Liver (tissue), 6 donors: ENCODE measurements at regions not wholly inside any gene's neighbourhood (a gene's known extent, or its start where the extent isn't known, plus 50 kb on each side); places are given as distances from the start of the nearest gene placed in this dataset.
"Not testable (repeated sequence)": the region's sequence is repeated elsewhere in the genome, so short reads cannot be mapped to it uniquely, and the experiment has no call there.

Experiments
- DNase-seq: peaks from one replicate; pipeline ENCODE4 v3.0.0-alpha.2; 2017; ENCODE audit warnings: low spot score
- H3K27ac ChIP-seq, 2 donors: one replicate each; pipeline ENCODE4 v1.7.0; 2013; ENCODE audit warnings: inconsistent platforms in 2 of 2, low read length in 2 of 2, control low read depth in 1 of 2, low read depth in 1 of 2, mild to moderate bottlenecking in 1 of 2
- H3K27me3 ChIP-seq, 4 donors: one replicate each; pipeline versions ENCODE4 v1.6.1 to v1.7.0; 2013; ENCODE audit warnings: low read length in 3 of 4, inconsistent platforms in 1 of 4, mild to moderate bottlenecking in 1 of 4, moderate library complexity in 1 of 4; ENCODE audit not compliant: control insufficient read depth in 4 of 4, insufficient read depth in 4 of 4
- H3K36me3 ChIP-seq, 4 donors: one replicate each; pipeline versions ENCODE4 v1.6.1 to v1.7.0; 2013; ENCODE audit warnings: low read length in 3 of 4, mild to moderate bottlenecking in 3 of 4, low read depth in 1 of 4, moderate library complexity in 1 of 4; ENCODE audit not compliant: control insufficient read depth in 4 of 4, insufficient read depth in 3 of 4
- H3K4me1 ChIP-seq, 4 donors: one replicate each; pipeline versions ENCODE4 v1.6.1 to v1.7.0; 2013; ENCODE audit warnings: low read length in 3 of 4, mild to moderate bottlenecking in 3 of 4, moderate library complexity in 1 of 4; ENCODE audit not compliant: control insufficient read depth in 4 of 4, insufficient read depth in 4 of 4
- H3K4me3 ChIP-seq, 3 donors: one replicate each; pipeline versions ENCODE4 v1.6.1 to v1.7.0; 2013; ENCODE audit warnings: low read length in 3 of 3, control low read depth in 1 of 3, low read depth in 1 of 3, mild to moderate bottlenecking in 1 of 3
- H3K9ac ChIP-seq, 2 donors: one replicate each; pipeline ENCODE4 v1.7.0; 2013; ENCODE audit warnings: low read length in 2 of 2, mild to moderate bottlenecking in 2 of 2, moderate library complexity in 2 of 2, control low read depth in 1 of 2, low read depth in 1 of 2
- H3K9me3 ChIP-seq, 4 donors: one replicate each; pipeline versions ENCODE4 v1.6.1 to v1.7.0; 2013; ENCODE audit warnings: low read length in 3 of 4; ENCODE audit not compliant: control insufficient read depth in 4 of 4
- WGBS: extraction: QIAGEN DNeasy Blood & Tissue Kit; methylation state at CpG from one replicate; pipeline ENCODE4 v1.1.7; 2013; 5-methylcytosine and 5-hydroxymethylcytosine counted together
- donor health status: healthy.
- donor health status: healthy.
- donor health status: healthy.

- not testable (repeated sequence) for DNase-seq, H3K4me1 ChIP-seq, H3K36me3 ChIP-seq, H3K9ac ChIP-seq, H3K4me3 ChIP-seq, H3K27me3 ChIP-seq, H3K27ac ChIP-seq, H3K9me3 ChIP-seq
- 58% methylated on average over 1 of the region's 1 CpG for WGBS
Observed at GRCh38 chr9:39018107-39018506, 269.9 kb downstream of the CNTNAP3 start.

GRCh38 chr9:39015178-39015577, 272.8 kb downstream of the CNTNAP3 start:
- no CpG with 5 or more reads among the region's 1 CpG for WGBS
- H3K36me3 ChIP-seq, H3K9me3 ChIP-seq, H3K4me1 ChIP-seq, H3K4me3 ChIP-seq, H3K27ac ChIP-seq, DNase-seq, H3K27me3 ChIP-seq, H3K9ac ChIP-seq: not testable (repeated sequence)

GRCh38 chr9:39014805-39015123, 273.2 kb downstream of the CNTNAP3 start:
- DNase-seq, H3K27me3 ChIP-seq, H3K4me1 ChIP-seq, H3K9ac ChIP-seq, H3K4me3 ChIP-seq, H3K36me3 ChIP-seq, H3K9me3 ChIP-seq, H3K27ac ChIP-seq: not testable (repeated sequence)

- H3K27ac ChIP-seq, H3K36me3 ChIP-seq, H3K27me3 ChIP-seq, H3K9ac ChIP-seq, H3K4me1 ChIP-seq, H3K4me3 ChIP-seq, DNase-seq, H3K9me3 ChIP-seq: not testable (repeated sequence)
- 79% methylated on average over 4 of the region's 6 CpGs for WGBS
Observed at GRCh38 chr9:39014096-39014804, 273.7 kb downstream of the CNTNAP3 start.

GRCh38 chr9:39009743-39010142, 278.2 kb downstream of the CNTNAP3 start:
- not testable (repeated sequence) for DNase-seq, H3K27ac ChIP-seq, H3K4me3 ChIP-seq, H3K9me3 ChIP-seq, H3K4me1 ChIP-seq, H3K36me3 ChIP-seq, H3K27me3 ChIP-seq, H3K9ac ChIP-seq
- 90% methylated on average over 4 of the region's 4 CpGs for WGBS

- not testable (repeated sequence) for H3K9me3 ChIP-seq, H3K4me1 ChIP-seq, DNase-seq, H3K27me3 ChIP-seq, H3K9ac ChIP-seq, H3K4me3 ChIP-seq, H3K36me3 ChIP-seq, H3K27ac ChIP-seq
Observed at GRCh38 chr9:39009343-39009742, 278.6 kb downstream of the CNTNAP3 start.

- H3K4me1 ChIP-seq, H3K27ac ChIP-seq, H3K4me3 ChIP-seq, DNase-seq, H3K36me3 ChIP-seq, H3K9ac ChIP-seq, H3K9me3 ChIP-seq, H3K27me3 ChIP-seq: not testable (repeated sequence)
- 90% methylated on average over 2 of the region's 2 CpGs for WGBS
Observed at GRCh38 chr9:39008907-39009306, 279.1 kb downstream of the CNTNAP3 start.

- not testable (repeated sequence) for H3K9ac ChIP-seq, H3K9me3 ChIP-seq, H3K4me1 ChIP-seq, H3K27ac ChIP-seq, DNase-seq, H3K4me3 ChIP-seq, H3K27me3 ChIP-seq, H3K36me3 ChIP-seq
Observed at GRCh38 chr9:39005736-39006135, 282.2 kb downstream of the CNTNAP3 start.

GRCh38 chr9:39001085-39001593, 281.2 kb upstream of the FAM240B start:
- H3K36me3 ChIP-seq: not testable (repeated sequence)

More at GRCh38 chr9:39001085-39001593, 281.2 kb upstream of the FAM240B start:
- 85% methylated on average over 13 of the region's 14 CpGs for WGBS
- H3K9me3 ChIP-seq, H3K9ac ChIP-seq, H3K4me1 ChIP-seq, DNase-seq, H3K4me3 ChIP-seq, H3K27ac ChIP-seq, H3K27me3 ChIP-seq: not testable (repeated sequence)
